ENCODE measurements at regions not wholly inside any gene's neighbourhood (a gene's known extent, or its start where the extent isn't known, plus 50 kb on each side); places are given as distances from the start of the nearest gene placed in this dataset.

GRCh38 chr2:238554468-238555315 is 128.0 kb downstream of the ASB1 start:
- Mint-ChIP-seq H3K27me3 (ENCODE audit: low read depth) (no peaks in the 10 kb centered on the region), H3K27ac (no peak overlapping the region), H3K9me3 (peaks cover 15% of the 10 kb centered on the region), H3K36me3 (ENCODE audit: low read depth) (no peaks in the 10 kb centered on the region), H3K4me1 (no peaks in the 10 kb centered on the region), H3K4me3 (no peak overlapping the region)
- TF ChIP-seq, protein P1, sequence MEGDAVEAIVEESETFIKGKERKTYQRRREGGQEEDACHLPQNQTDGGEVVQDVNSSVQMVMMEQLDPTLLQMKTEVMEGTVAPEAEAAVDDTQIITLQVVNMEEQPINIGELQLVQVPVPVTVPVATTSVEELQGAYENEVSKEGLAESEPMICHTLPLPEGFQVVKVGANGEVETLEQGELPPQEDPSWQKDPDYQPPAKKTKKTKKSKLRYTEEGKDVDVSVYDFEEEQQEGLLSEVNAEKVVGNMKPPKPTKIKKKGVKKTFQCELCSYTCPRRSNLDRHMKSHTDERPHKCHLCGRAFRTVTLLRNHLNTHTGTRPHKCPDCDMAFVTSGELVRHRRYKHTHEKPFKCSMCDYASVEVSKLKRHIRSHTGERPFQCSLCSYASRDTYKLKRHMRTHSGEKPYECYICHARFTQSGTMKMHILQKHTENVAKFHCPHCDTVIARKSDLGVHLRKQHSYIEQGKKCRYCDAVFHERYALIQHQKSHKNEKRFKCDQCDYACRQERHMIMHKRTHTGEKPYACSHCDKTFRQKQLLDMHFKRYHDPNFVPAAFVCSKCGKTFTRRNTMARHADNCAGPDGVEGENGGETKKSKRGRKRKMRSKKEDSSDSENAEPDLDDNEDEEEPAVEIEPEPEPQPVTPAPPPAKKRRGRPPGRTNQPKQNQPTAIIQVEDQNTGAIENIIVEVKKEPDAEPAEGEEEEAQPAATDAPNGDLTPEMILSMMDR (IDR thresholded peaks at IDR 0.05; ENCODE audit: unreplicated experiment in 3 of 3): no peak

DNA sequence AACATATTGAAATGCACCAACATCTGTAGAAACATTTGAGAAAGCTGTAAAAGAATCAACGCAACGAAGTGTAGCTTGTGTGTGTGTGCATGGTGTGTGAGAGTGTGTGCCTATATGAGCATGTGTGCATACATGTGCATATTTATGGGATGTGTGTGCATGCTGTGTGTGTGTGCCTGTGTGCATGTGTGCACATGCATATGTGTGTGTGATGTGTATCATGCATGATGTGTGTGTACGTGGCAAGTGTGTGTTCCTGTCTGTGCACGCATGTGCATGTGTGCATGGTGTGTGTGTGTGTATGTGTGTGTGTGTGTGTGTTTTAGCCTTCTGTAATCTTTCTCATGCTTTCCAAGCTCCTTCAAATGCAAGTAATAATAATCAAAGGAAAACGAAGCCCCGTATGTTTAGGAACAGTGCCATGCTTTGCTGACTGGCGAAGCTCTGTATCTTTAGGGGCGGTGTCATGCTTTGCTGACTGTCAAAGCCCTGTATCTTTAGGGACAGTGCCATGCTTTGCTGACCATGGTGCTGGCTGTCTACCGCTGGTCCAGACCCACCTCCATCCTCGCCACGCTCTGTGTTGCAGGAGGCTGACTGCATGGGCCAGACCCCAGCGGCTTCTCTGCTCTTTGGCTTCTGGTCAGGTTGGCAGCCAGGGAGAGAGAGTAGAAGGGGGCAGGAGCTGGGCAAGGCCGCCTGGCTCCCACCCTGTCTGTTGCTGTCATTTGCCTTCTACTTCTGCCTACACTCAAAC is 129.2 kb downstream of the ASB1 start:
- H3K27me3 Mint-ChIP-seq (ENCODE audit: low read depth): no peaks in the 10 kb centered on the region
- no peak overlapping the region for H3K27ac Mint-ChIP-seq
- no peaks in the 10 kb centered on the region for H3K36me3 Mint-ChIP-seq (ENCODE audit: low read depth)
- peaks cover 13% of the 10 kb centered on the region for H3K9me3 Mint-ChIP-seq
- H3K4me1 Mint-ChIP-seq: no peaks in the 10 kb centered on the region
- H3K4me3 Mint-ChIP-seq: no peak overlapping the region
- TF ChIP-seq, protein P1 (IDR thresholded peaks at IDR 0.05; ENCODE audit: unreplicated experiment in 3 of 3): no peak

DNA sequence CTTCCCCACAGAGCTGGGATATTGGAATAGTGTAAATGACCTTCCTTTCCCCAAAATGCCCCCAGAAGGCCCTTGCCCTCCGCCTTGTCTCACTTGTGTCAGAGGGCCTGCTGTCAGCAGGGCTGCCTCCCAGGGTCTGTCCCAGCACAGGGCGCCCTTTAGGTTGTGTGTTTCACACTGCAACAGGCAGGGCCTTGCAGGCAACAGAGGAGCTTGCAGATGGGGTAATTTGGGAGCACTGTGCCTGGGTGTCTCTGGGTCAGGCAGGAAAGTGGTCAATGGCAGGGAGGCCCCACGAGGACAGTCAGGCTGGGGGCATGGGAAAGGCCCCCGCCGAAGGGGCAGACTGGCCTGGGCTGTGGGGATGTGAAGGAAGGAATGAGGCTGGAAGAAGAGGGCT is 130.7 kb downstream of the ASB1 start:
- no peak overlapping the region for H3K4me3 Mint-ChIP-seq
- TF ChIP-seq, protein P1 (IDR thresholded peaks at IDR 0.05; ENCODE audit: unreplicated experiment in 3 of 3): no peak
- H3K36me3 Mint-ChIP-seq (ENCODE audit: low read depth): no peaks in the 10 kb centered on the region
- H3K27ac Mint-ChIP-seq: no peak overlapping the region
- H3K9me3 Mint-ChIP-seq: peaks cover 4% of the 10 kb centered on the region
- H3K27me3 Mint-ChIP-seq (ENCODE audit: low read depth): no peaks in the 10 kb centered on the region
- no peaks in the 10 kb centered on the region for H3K4me1 Mint-ChIP-seq

GRCh38 chr2:238557936-238558335 is 131.2 kb downstream of the ASB1 start:
- Mint-ChIP-seq H3K27me3 (ENCODE audit: low read depth) (peaks cover under 1% of the 10 kb centered on the region), H3K36me3 (ENCODE audit: low read depth) (no peaks in the 10 kb centered on the region), H3K27ac (no peak overlapping the region), H3K4me3 (no peak overlapping the region), H3K9me3 (peaks cover 4% of the 10 kb centered on the region), H3K4me1 (peaks cover 1% of the 10 kb centered on the region)
- TF ChIP-seq, protein P1 (IDR thresholded peaks at IDR 0.05; ENCODE audit: unreplicated experiment in 3 of 3): no peak

GRCh38 chr2:238558456-238559099 is 131.9 kb downstream of the ASB1 start:
- H3K27ac Mint-ChIP-seq: no peak overlapping the region
- no peaks in the 10 kb centered on the region for H3K9me3 Mint-ChIP-seq
- H3K4me3 Mint-ChIP-seq: no peak overlapping the region
- H3K4me1 Mint-ChIP-seq: peaks cover 8% of the 10 kb centered on the region
- H3K27me3 Mint-ChIP-seq (ENCODE audit: low read depth): peaks cover 7% of the 10 kb centered on the region
- TF ChIP-seq, protein P1 (IDR thresholded peaks at IDR 0.05; ENCODE audit: unreplicated experiment in 3 of 3): no peak
- H3K36me3 Mint-ChIP-seq (ENCODE audit: low read depth): no peaks in the 10 kb centered on the region
